HG03378 (cell line): ENCODE measurements at regions not wholly inside any gene's neighbourhood (a gene's known extent, or its start where the extent isn't known, plus 50 kb on each side); places are given as distances from the start of the nearest gene placed in this dataset.
"Not testable (repeated sequence)": the region's sequence is repeated elsewhere in the genome, so short reads cannot be mapped to it uniquely, and the experiment has no call there.

ENCODE experiments used
- ATAC-seq: cut with Tn5 transposase; IDR thresholded peaks from one replicate; pipeline ENCODE4 v1.9.1; 2021; ENCODE audit warnings: mild to moderate bottlenecking, moderate library complexity; ENCODE audit not compliant: unreplicated experiment

DNA sequence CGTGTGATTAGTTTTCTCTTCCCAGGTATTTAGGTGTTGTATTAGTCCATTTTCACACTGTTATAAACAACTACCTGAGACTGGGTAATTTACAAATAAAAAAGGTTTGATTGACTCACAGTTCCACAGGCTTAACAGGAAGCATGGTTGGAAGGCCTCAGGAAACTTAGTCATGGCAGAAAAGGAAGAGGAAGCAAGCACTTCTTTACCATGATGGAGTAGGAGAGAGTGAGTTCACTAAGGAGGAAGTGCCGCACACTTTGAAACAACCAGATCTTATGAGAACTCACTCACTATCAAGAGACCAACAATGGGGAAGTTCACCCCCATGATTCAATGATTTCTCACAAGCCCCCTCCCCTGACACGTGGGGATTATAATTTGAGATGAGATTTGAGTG lies 1343.7 kb upstream of the GOT2 start:
- ATAC-seq = no peak

DNA sequence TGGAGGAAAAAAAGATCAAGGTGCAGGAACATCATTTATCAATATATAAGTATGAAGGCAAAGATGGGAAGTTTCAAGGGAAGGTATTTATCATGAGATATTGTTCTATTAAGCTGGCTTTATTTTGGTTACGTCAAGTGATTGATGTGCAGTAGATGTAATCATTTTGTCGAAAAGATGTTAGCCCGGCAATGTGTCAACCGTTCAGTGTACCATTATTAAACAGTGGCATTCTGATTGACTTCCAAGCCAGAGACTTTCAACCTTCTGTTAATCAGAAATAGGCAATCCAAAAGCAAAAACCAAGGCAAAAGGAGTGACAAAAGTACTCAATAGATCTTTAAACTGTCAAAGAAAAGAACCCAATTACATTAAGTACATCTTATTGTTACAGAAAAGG lies 1340.3 kb upstream of the GOT2 start:
- no peak for ATAC-seq

DNA sequence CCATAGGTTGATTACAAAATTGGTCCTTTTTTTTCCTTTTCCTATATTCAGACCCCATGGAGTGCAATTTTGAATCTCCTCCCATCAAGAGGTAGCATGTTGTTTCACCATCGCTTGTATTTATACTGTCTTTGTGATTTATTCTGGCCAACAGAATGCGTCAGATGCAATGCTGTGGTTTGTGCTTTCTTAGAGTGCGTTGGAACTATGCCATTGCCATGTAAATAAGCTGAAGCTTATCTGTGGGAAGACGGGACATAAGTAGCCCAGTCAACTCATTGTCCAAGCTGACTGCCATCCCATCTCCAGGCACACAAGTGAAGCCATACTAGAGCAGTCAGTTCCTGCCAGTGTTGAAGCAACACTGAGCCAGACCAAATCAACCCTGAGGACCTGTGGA lies 1339.3 kb upstream of the GOT2 start:
- no peak for ATAC-seq

DNA sequence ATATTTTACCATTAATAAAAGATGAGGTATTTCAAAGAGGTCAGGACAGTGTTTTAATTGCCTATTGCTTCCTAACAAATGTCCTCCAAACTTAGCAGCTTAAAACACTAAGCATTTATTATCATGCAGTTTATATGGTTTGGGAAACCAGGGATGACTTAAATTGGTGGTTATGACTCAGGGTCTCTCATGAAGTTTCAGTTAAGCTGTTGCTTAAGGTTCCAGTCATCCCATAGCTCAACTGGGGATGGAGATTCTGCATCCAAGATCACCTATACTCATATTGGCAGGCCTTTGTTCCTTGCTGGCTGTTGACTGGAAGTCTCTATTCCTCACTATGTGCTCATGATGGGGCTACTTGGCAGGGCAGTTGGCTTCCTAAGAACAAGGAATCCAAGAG lies 1329.9 kb upstream of the GOT2 start:
- ATAC-seq = no peak

DNA sequence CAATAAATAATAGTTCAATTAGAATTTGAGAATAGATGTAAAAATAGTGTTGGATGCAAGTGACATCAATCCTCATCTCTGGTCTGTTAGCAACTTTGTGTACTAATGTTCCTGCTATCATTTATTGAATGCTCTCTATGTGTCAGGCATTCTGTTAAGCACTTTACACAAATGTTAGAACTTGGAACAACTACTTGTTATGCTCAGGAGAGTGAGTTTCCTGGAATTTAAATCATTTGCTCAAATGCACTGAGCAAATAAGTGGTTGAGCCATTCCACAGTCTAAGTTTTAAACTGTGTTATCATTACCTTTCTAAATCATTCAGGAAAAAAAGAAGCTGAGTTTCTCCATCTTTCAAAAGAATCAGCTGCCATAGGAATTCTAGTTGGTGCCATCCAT lies 1327.3 kb upstream of the GOT2 start:
- no peak for ATAC-seq

DNA sequence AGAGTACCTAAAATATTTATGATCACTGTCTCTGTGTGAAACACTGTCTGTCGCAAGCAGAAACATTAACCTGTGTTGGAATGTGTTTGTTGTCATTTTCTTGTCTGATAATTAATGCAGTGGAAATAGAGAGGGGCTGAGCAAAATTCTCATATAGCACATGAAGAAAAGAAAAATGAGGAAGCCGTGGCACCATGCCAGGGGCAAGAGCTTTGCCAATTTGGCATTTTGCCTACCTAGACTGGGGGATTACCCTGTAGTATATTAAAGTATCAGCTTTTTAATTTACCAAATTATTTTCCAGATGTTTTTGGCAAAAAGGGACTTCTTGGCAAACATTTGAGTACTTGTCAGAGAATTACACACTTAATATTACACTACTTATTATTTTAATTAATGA lies 1326.6 kb upstream of the GOT2 start:
- no peak for ATAC-seq

DNA sequence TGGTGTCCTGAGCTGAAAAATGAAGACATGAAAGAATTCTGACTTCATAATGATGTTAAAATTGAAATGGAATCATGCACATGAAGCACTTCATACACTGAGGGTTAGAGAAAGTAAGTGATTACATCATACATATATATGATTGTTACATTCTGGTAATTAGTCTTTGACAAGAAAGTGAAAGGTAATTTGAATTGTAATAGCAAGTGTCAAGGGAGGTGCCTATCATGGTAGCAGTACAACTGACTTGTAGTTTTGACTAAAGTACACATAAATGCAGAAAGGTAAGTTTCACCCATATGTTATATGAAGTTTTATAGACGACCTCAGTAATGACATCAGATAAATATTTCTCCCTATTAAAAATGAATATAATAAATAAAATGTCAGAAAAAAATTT lies 1325.0 kb upstream of the GOT2 start:
- ATAC-seq = no peak

DNA sequence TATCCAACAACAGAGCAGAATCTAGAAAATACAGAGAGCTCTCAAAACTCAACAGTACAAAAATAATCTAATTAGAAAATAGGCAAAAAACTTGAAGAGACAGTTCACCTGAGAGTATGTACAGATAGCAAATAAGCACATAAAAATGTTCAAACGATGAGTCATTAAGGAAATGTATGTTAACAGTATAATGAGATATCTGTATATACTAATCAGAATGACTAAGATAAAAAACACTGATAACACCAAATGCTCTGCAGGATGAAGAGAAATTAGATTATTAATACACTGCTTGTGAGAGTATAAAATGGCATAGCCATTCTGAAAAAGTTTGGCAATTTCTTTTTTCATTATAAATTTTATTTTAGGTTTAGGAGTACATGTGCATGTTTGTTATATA lies 1307.6 kb upstream of the GOT2 start:
- no peak for ATAC-seq

DNA sequence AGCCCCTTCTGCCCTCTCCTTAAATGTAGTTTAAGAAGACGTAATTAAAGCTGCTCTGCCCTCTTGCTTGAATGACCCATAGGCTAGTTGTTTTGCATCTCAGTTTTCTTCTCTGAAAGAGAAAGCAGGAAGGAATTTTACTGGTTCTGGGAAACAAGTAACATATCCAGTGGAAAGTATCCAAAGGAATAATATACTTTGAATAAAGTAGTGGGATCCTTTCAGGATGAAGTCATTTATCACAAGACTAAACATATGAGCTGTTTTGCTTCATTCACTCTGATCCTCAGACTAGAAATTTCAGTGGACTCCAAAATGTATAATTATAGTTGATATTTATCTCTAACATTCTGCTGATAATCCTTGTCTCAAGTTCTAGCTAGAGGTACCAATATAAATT lies 1297.6 kb upstream of the GOT2 start:
- ATAC-seq = no peak

DNA sequence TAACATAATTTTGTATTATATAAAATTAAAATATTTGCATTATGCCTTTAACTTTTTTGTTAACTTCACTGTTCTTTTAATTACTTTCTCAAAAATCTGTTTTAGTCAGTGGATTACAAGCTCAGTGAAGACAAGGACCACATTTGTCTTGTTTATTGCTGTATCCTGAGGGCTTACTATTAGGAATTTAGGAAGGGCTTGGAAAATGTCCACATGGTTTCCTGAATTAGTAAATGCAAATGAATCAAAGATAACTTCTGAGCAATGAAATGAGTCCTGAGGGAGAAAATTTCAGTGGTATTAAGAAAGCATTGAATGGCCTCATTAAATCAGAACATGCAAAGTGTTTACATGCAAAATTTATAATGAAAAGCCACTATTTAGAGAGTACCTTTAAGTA lies 1293.2 kb upstream of the GOT2 start:
- no peak for ATAC-seq

DNA sequence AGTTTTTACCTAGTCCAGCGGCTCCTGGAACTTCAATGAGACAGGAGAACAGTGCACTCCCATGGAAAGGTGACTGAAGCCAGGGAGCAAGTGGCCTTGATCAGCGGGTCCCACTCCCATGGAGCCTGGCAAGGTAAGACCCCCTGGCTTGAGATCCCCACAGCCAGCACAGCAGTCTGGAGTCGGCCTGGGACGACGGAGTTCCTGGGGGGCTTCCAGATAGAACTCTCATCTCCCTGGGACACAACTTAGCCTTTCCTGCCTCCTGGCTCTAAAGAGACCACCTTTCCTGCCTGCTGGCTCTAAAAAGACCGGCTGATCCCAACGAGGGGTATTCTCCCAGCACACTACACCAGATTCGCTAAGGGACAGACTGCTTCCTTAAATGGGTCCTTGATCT lies 1279.0 kb upstream of the GOT2 start:
- ATAC-seq = no peak

DNA sequence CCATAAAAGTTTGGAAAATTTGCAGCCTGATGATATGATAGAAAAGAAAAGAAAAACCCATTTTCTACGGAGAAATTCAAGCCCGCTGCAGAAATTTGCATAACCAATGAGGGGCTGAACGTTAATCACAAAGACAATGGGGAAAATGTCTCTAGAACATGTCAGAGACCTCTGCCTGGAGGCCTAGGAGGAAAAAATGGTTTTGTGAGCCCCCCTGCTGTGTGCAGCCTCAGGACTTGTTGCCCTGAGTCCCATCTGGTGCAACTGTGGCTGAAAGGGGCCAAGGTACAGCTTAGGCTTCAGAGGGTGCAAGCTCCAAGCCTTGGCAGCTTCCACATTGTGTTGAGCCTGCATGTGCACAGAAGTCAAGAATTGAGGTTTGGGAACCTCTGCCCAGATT lies 1267.4 kb upstream of the GOT2 start:
- ATAC-seq = no peak

DNA sequence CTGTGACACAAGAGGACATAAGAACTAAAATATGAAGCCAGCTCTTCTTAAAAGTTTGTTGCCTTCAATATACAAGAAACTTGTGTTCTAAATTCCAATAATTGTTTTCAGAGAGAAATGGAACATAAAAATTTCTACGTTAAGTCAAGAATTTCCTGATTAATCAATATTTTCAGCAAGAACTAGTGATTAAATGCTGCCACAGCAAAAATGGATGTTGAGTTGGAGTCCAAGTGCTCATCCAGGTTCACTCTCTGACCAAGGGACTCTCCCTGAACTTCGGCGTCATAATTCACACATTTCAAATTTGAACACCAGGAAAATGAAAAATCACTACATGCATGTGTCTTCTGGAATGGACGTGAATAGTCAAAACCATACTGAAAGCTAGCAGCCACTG lies 1263.6 kb upstream of the GOT2 start:
- ATAC-seq = no peak

DNA sequence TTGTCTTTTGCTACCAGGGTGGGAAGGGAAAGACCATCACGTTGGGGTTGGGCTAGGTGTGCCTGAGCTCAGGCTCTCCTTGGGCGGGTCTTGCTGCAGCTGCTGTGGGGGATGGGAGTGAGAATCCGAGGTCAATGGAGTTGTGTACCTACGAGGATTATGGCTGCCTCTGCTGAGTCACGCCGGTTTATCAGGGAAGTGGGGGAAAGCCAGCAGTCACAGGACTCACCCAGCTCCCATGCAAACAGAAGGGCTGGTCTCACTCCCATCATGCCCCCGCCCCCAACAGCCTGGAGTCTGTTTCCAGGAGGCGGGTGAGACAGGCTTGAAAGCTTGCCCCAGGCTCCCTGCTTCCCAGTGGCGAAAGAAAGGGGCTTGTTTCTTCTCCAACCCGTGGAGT lies 1259.0 kb upstream of the GOT2 start:
- ATAC-seq = no peak

DNA sequence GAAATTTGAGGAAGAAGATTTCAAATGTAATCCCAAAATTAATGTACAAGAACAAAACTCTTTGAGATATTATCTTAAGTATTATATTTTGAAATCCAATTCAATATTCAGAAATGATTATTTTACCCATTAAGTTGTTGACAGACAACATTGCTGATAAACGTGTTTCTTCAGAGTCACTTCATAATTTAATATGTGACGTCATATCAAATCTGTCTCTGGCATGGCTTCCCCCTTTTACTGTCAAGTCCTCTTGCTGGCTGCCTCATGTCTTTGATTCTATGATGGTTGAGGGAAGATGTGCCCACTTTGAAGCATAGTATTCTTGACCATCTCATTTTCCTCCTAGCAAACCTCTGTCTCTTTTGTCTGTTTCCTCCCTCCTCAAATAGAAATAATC lies 1257.1 kb upstream of the GOT2 start:
- no peak for ATAC-seq

DNA sequence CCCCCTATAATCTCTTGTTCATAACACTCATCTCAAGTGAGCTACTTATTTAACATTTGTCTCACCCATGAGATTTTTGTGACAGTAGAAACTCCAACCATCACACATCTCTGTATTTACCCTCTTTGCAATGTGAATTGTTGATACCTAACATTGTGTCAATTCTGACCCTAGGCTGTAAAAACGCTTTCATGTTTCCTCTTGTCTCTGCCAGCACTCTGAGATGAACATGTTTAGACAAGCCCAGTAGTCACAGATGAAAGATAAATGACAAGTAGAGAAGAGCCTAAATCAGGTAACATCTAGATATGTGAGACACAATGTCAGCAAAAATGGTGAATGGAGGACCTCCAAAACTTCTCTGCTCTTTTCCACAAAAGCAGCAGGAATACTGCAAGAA lies 1254.5 kb upstream of the GOT2 start:
- no peak for ATAC-seq

DNA sequence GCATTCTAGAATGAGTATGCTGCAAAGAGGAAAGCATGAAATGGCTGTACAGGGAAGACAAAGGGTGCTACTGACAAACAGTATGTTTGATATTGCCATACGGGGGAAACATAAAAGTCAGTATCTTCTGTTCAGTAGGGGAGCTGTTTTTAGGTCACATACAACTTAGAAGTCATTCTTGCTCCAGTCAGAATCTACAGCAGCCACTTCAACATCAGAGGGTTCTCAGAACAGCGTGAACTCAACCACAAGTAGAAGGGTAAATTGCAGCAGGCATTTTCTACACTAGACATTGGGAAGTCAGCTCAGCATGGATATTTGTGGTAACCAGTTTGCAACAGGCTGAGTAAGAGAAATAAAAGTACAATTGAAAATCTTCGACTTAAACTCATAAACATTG lies 1241.8 kb upstream of the GOT2 start:
- ATAC-seq = no peak

DNA sequence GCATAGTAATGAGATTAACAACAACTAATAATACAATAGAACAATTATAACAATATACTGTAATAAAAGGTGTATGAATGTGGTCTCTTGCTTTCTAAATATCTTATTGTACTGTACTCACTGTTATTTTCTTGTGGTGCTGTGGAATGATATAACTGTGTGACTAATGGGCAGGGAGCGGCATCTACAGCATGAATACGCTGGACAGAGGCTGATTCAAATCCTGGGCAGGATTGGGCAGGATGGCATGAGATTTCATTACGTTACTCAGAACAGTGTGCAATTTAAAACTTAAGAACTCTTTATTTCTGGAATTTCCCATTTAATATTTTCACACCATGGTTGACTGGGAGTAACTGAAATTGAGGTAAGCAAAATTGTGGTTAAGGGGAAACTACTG lies 1239.8 kb upstream of the GOT2 start:
- ATAC-seq = no peak

DNA sequence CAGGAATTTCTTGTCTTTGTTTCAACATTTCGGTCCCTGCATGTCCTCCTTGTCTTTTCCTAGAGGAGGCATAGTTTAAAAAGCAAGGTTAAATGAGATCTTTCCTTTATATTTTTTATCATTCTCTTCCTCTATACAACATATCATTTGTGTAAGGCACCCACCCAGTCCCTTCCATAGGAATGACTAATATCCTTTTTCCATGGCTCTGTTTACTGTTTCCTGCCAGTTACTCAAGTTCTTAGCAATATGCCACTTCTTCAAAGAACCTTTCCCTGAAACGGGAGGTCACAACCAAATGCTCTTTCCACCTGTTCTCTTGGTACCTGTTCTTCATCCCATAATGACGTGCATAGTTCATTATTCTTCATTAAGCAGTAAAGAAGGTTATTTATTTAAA lies 1237.1 kb upstream of the GOT2 start:
- ATAC-seq = no peak

DNA sequence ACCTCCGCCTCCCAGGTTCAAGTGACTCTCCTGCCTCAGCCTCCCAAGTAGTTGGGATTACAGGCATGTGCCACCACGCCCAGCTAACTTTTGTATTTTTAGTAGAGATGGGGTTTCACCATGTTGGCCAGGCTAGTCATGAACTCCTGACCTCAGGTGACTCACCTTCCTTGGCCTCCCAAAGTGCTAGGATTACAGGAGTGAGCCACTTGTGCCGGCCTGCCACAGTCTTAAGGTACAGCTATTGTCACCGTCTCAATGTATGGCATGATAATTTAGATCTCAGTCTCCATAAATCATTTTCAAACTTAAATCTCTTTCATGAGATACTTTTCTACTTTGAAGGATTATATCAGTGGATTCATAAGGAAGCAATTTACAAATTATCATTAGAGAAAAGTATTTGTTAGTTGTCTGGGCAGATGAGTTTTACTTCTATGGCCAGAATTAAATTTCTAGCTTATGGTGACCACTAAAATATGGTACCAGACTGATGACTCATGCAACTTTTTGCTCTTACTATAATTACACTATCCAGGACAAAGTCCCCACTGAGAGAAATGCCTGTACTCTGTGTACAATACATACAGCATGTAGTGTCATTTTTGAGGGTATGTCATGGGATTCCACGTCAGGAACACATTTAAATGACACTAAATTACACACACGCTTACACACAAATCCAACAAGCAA lies 1230.3 kb upstream of the GOT2 start:
- ATAC-seq = no peak

DNA sequence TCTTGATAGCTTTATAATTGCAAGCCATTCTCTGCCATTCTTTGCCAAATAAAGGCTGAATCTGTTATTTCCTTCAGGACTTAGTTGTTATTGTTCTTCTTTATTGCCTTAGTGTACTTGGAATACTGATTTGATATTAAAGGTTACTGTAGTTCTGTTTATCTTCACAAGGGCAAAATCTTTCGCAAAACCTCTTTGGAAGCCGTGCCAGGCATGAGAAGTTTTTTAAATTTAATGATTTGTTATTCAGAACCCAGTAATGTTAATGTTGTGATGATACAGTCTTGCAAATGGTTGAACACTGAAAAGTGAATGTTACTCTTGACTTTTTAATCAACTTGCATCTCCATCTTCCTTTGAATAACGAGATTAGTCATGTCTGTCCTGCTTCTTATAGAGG lies 1225.2 kb upstream of the GOT2 start:
- ATAC-seq = no peak

DNA sequence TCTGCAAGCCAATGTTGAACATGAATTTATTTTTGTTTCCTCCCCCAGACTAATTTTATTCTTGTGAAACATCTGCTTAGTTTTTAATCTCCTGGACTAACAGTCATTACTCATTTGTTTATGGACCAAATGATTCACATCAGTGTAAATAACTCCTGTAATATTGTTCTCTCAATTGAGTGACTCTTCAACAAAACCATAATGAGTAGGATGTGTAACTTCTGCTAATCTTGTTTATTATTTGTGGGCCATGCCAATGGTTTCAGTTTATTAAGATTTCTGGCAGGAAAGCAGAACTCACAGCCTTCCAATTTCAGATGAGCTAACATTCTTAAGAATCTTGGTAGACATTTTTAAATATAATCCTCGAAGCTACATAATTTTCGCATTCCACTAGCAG lies 1216.3 kb upstream of the GOT2 start:
- no peak for ATAC-seq

DNA sequence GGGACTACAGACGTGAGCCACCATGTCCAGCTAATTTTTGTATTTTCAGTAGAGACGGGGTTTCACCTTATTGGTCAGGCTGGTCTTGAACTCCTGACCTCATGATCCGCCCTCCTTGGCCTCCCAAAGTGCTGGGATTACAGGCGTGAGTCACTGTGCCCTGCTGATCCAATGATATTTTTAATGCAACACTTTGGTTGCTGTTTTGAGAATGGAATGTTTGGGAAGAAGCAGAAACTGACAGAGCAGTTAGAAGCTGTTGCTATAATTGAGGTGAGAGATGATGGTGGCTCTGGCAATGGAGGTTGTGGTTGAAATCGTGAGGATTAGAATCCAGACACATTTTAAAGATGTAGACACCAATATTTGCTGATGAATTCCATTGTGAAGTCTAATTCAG lies 1209.9 kb upstream of the GOT2 start:
- not testable (repeated sequence) for ATAC-seq

DNA sequence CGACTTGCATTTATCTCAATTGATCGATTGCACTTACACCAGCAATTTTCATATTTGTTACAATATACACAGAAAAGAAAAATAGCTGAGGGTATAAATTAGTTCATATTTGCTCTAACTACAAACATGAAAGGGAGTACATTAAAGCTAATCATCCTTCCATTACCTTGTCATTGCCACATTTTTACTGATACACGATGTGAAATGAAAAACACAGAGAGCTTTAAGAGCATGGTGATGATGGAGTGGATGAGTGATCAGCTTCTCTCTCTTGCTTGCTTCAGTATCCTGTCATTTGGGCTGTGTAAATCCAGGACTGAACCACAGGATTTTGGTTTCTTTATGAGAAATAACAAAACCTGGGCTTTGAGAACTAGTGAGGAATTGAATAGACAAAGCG lies 1207.5 kb upstream of the GOT2 start:
- no peak for ATAC-seq
